Hepatocyte (in vitro differentiated cells): ENCODE measurements at regions not wholly inside any gene's neighbourhood (a gene's known extent, or its start where the extent isn't known, plus 50 kb on each side); places are given as distances from the start of the nearest gene placed in this dataset.
"Not testable (repeated sequence)": the region's sequence is repeated elsewhere in the genome, so short reads cannot be mapped to it uniquely, and the experiment has no call there.

Source experiments
- DNase-seq: peaks from one replicate; pipeline ENCODE4 v3.0.0-alpha.2; 2016; ENCODE audit warnings: low spot score
- H2AFZ ChIP-seq: fragments of 200-600 bp; sonication (generic); 2 replicates; pipeline ENCODE4 v1.6.0; 2016; ENCODE audit warnings: antibody characterized with exemption, mild to moderate bottlenecking
- H3K27ac ChIP-seq: fragments of 200-600 bp; sonication (generic); 2 replicates; pipeline ENCODE4 v1.5.1; 2016; ENCODE audit warnings: mild to moderate bottlenecking
- H3K27me3 ChIP-seq: fragments of 200-600 bp; sonication (generic); 2 replicates; pipeline ENCODE4 v1.6.1; 2016
- H3K36me3 ChIP-seq: fragments of 200-600 bp; sonication (generic); replicated peaks from 2 replicates; pipeline ENCODE4 v1.5.1; 2016; ENCODE audit warnings: low read depth; ENCODE audit not compliant: insufficient read depth
- H3K4me1 ChIP-seq: fragments of 200-600 bp; sonication (generic); 2 replicates; pipeline ENCODE4 v1.5.1; 2016; ENCODE audit warnings: mild to moderate bottlenecking, moderate library complexity; ENCODE audit not compliant: insufficient read depth
- H3K4me2 ChIP-seq: fragments of 200-600 bp; sonication (generic); 2 replicates; pipeline ENCODE4 v1.6.0; 2016
- H3K4me3 ChIP-seq: fragments of 200-600 bp; sonication (generic); 2 replicates; pipeline ENCODE4 v1.5.1; 2016; ENCODE audit warnings: mild to moderate bottlenecking
- H3K79me2 ChIP-seq: fragments of 200-600 bp; sonication (generic); 2 replicates; pipeline ENCODE4 v1.6.0; 2017; ENCODE audit warnings: mild to moderate bottlenecking
- H3K9me2 ChIP-seq: fragments of 200-600 bp; sonication (generic); replicated peaks from 2 replicates; pipeline ENCODE4 v1.6.0; 2017; ENCODE audit warnings: mild to moderate bottlenecking; ENCODE audit not compliant: insufficient read depth
- H3K9me3 ChIP-seq: fragments of 200-600 bp; sonication (generic); 2 replicates; pipeline ENCODE4 v1.5.1; 2016; ENCODE audit warnings: low read depth, mild to moderate bottlenecking
- H4K20me1 ChIP-seq: fragments of 200-600 bp; sonication (generic); 2 replicates; pipeline ENCODE4 v1.6.0; 2016; ENCODE audit warnings: mild to moderate bottlenecking; ENCODE audit not compliant: insufficient read depth, poor library complexity, severe bottlenecking
- CTCF ChIP-seq: fragments of 200-600 bp; sonication (generic); IDR thresholded peaks from 2 replicates; pipeline ENCODE4 v1.5.1; 2016; ENCODE audit warnings: antibody characterized with exemption, mild to moderate bottlenecking; ENCODE audit not compliant: poor library complexity
- EZH2 ChIP-seq: fragments of 200-600 bp; sonication (generic); IDR thresholded peaks from 2 replicates; pipeline ENCODE4 v1.6.1; 2016; ENCODE audit warnings: antibody characterized with exemption, mild to moderate bottlenecking, borderline replicate concordance
- EZH2phosphoT487 ChIP-seq: fragments of 200-600 bp; sonication (generic); IDR thresholded peaks from one replicate; pipeline ENCODE4 v1.6.1; 2018; ENCODE audit warnings: antibody characterized with exemption, mild to moderate bottlenecking, low read depth, moderate library complexity; ENCODE audit not compliant: unreplicated experiment, severe bottlenecking
- WGBS: methylation state at CpG from one replicate; pipeline ENCODE4 v1.1.6; 2016; ENCODE audit warnings: low lambda C conversion rate; ENCODE audit errors: missing lambda C conversion rate; 5-methylcytosine and 5-hydroxymethylcytosine counted together

- H3K4me3 ChIP-seq = no peak overlapping the region
- 97% methylated on average over 30 of the region's 55 CpGs for WGBS
- H3K9me2 ChIP-seq = no peaks in the 10 kb centered on the region
- H3K4me1 ChIP-seq = no peaks in the 10 kb centered on the region
- H3K4me2 ChIP-seq = no peak overlapping the region
- no peak overlapping the region for H3K27ac ChIP-seq
- no peak overlapping the region for H2AFZ ChIP-seq
- H3K9me3 ChIP-seq = no peaks in the 10 kb centered on the region
- no peaks in the 10 kb centered on the region for H3K36me3 ChIP-seq
- H3K27me3 ChIP-seq = no peaks in the 10 kb centered on the region
- DNase-seq = no peak
- no peaks in the 10 kb centered on the region for H3K79me2 ChIP-seq
- no peaks in the 10 kb centered on the region for H4K20me1 ChIP-seq
- TF ChIP-seq CTCF (no peak), EZH2phosphoT487 (no peak), EZH2 (no peak)
Observed at GRCh38 chr7:35971133-35971891, 170.5 kb downstream of the SEPTIN7 start.

GRCh38 chr7:35975851-35976454, 175.1 kb downstream of the SEPTIN7 start:
- no peaks in the 10 kb centered on the region for H3K9me2 ChIP-seq
- TF ChIP-seq EZH2 (no peak), CTCF (peak; percentile 77)
- H3K36me3 ChIP-seq = no peaks in the 10 kb centered on the region
- no peak overlapping the region for H3K4me3 ChIP-seq
- no peaks in the 10 kb centered on the region for H3K27me3 ChIP-seq
- no peak overlapping the region for H3K4me2 ChIP-seq
- H3K27ac ChIP-seq = no peak overlapping the region
- no peak overlapping the region for H2AFZ ChIP-seq
- H4K20me1 ChIP-seq = no peaks in the 10 kb centered on the region
- DNase-seq = peak; percentile 86
- no peaks in the 10 kb centered on the region for H3K4me1 ChIP-seq
- no peaks in the 10 kb centered on the region for H3K79me2 ChIP-seq
- no peaks in the 10 kb centered on the region for H3K9me3 ChIP-seq
- WGBS = 16% methylated on average over 1 of the region's 1 CpG

GRCh38 chr7:35978816-35979640, 174.0 kb upstream of the EEPD1 start:
- WGBS = 84% methylated on average over 8 of the region's 8 CpGs
- not testable (repeated sequence) for DNase-seq, H3K4me2 ChIP-seq, H3K9me2 ChIP-seq, H3K4me3 ChIP-seq, H3K27me3 ChIP-seq, H3K79me2 ChIP-seq, H4K20me1 ChIP-seq, H2AFZ ChIP-seq, H3K36me3 ChIP-seq, H3K4me1 ChIP-seq, H3K9me3 ChIP-seq, H3K27ac ChIP-seq

- Histone ChIP-seq H3K4me3 (no peak overlapping the region), H3K79me2 (no peaks in the 10 kb centered on the region), H3K36me3 (no peaks in the 10 kb centered on the region), H3K9me3 (no peaks in the 10 kb centered on the region), H4K20me1 (no peaks in the 10 kb centered on the region), H3K27ac (no peak overlapping the region), H3K4me1 (no peaks in the 10 kb centered on the region), H3K4me2 (no peak overlapping the region), H3K27me3 (no peaks in the 10 kb centered on the region), H3K9me2 (no peaks in the 10 kb centered on the region), H2AFZ (no peak overlapping the region)
- WGBS = 98% methylated on average over 26 of the region's 27 CpGs
- no peak for TF ChIP-seq EZH2
- TF ChIP-seq CTCF = no peak
- TF ChIP-seq EZH2phosphoT487 = no peak
- no peak for DNase-seq
Observed at GRCh38 chr7:35982600-35982999, 170.5 kb upstream of the EEPD1 start.
